GDM1 (cell line): ENCODE measurements at regions not wholly inside any gene's neighbourhood (a gene's known extent, or its start where the extent isn't known, plus 50 kb on each side); places are given as distances from the start of the nearest gene placed in this dataset.
"Not testable (repeated sequence)": the region's sequence is repeated elsewhere in the genome, so short reads cannot be mapped to it uniquely, and the experiment has no call there.

Experiments
- DNase-seq: peaks from one replicate; lab custom pipeline; 2025; lab: John Stamatoyannopoulos, UW

DNA sequence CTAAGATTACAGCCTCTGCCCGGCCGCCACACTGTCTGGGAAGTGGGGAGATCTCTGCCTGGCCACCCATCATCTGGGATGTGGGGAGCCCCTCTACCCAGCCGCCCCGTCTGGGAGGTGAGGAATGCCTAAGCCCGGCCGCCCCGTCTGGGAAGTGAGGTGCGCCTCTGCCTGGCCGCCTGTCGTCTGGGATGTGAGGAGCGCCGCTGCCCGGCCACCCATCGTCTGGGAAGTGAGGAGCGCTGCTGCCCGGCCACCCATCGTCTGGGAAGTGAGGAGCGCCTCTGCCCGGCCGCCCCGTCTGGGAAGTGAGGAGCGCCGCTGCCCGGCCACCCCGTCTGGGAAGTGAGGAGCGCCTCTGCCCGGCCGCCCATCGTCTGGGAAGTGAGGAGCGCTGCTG, 135.9 kb upstream of the PROKR2 start:
- DNase-seq, result not testable (repeated sequence)

DNA sequence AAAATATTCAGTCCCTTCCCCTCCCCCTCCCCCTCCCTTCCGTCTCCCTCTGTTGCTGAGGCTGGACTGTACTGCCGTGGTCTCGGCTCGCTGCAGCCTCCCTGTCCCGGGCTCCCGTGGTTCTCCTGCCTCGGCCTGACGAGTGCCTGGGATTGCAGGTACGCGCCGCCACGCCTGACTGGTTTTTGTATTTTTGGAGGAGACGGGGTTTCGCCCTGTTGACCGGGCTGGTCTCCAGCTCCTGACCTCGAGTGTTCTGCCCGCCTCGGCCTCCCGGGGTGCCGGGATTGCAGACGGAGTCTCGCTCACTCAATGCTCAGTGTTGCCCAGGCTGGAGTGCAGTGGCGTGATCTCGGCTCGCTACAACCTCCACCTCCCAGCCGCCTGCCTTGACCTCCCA, 135.5 kb upstream of the PROKR2 start:
- not testable (repeated sequence) for DNase-seq

DNA sequence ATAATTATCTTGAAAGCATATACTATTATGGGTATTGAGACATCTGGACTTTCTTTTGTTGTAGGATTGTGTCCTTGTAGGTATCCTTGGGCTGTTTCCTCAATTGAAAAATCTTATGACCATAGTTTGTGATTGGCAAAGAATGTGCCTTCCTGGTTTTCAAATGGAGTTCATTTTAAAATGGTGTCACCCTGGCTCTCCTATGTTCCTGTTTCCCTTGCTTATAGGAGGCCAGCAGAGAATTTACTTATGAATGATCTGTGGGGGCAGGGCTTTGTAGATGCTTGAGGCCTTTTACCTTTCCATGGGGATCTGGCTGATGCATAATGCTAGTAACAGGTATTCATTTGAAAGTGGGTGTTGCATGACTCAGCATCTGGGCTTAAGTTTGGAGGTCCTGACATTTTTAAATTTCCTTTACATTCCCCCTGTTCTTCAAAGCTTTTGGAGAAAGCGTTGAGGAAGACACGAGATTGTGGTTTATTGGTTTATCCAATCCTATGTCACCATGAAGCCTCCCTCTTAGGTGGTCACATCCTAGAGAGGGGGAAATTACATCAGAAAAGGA, 135.0 kb upstream of the PROKR2 start:
- no peak for DNase-seq

- no peak for DNase-seq
Measured at GRCh38 chr20:5448449-5449118, 131.8 kb upstream of the PROKR2 start.

DNA sequence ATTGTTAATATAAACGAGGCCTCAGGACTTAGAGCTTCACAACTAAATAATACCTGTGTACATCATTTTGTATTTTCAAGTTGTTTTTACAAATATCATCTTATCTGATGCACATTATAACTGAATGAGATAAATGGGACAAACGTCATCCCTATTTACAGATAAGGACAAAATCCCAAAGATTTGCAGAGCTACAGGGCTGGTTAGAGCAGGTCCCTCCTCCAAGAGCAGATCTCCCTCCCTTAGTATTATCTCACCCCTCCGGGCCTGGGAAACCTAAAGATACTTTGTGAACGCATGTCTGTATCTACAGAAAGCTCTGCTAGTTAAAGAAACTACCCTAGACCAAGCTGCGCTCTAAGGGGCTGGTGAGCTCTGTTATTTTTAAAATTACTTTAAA, 130.4 kb upstream of the PROKR2 start:
- DNase-seq, result no peak

GRCh38 chr20:5445611-5446010, 128.9 kb upstream of the PROKR2 start:
- no peak for DNase-seq

DNA sequence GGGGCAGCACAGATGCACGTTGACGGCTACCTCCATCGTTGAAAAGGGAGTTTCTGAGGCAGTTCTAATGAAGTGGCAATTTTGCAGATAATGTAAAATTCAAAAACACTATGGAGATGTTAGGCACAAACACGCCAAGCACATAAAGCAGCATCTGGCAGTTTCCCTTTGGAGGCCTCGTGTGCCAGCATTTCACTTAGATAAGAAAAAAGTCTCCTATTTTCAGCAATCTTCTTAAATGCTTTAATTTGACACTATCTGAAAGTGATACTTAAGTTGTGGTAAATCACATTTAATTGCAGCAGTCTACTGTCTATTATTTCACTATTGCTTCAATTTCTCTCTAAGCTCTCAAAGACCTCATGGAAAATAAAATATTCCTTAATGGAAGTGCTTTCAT, 125.3 kb upstream of the PROKR2 start:
- no peak for DNase-seq

GRCh38 chr20:5434116-5434515, 117.4 kb upstream of the PROKR2 start:
- DNase-seq, result no peak

GRCh38 chr20:5433352-5433751, 116.6 kb upstream of the PROKR2 start:
- no peak for DNase-seq

DNA sequence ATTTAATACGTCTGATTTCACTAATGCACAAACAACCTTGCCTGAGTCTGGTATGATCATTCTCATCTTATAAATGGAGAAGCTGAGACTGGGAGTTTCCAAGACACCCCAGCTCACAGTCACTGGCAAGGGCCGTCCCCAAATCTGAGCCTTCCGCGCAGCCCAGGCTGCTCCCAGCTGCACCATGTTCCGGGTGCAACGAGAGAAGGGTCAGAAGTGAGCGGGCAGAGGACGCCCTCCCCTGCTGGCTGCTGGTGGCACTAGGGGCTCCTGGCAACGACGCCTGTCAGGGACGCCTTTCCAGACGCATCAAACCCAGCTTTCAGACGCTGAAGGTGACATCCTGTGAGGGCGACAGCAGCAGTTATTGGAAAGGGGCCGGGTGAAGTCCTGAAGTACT, 115.3 kb upstream of the PROKR2 start:
- DNase-seq, result no peak

GRCh38 chr20:5430670-5431069, 113.9 kb upstream of the PROKR2 start:
- DNase-seq, result no peak

DNA sequence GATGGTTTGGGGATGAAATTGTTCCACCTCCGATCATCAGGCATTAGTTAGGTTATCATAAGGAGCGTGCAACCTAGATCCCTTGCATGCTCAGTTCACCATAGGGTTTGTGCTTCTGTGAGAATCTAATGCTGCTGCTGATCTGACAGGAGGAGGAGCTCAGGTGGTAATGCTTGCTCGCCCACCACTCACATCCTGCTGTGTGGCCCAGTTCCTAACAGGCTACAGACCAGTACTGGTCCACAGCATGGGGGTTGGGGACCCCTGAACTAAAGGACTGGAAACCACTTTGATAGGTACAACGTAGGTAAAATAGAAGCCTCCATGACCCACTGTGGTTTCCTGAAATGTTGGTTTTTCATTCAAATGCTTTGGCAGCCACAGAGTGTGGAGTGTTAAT, 109.3 kb upstream of the PROKR2 start:
- DNase-seq, result no peak

DNA sequence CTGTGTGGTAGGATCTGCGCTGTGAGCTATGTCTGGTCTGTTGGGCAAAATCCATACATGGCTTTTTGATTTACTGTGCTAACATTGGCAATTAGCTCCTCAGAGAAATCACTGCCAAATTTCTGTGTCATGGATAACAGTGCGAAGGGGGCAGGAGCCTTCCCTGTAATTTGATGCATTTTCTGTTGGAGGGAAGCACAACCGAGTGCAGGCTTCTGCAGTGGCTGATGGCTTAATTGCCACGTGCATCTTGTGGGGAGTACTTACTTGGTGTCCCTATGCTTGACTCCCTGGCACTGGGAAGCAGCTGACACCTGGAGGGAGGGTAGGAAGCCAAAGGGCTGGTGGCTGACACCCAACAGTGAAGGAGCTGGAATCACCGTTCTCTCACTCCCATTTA, 99.3 kb upstream of the PROKR2 start:
- no peak for DNase-seq

- no peak for DNase-seq
Measured at GRCh38 chr20:5413394-5413793, 96.6 kb upstream of the PROKR2 start.

GRCh38 chr20:5410470-5410869, 93.7 kb upstream of the PROKR2 start:
- DNase-seq, result no peak

DNA sequence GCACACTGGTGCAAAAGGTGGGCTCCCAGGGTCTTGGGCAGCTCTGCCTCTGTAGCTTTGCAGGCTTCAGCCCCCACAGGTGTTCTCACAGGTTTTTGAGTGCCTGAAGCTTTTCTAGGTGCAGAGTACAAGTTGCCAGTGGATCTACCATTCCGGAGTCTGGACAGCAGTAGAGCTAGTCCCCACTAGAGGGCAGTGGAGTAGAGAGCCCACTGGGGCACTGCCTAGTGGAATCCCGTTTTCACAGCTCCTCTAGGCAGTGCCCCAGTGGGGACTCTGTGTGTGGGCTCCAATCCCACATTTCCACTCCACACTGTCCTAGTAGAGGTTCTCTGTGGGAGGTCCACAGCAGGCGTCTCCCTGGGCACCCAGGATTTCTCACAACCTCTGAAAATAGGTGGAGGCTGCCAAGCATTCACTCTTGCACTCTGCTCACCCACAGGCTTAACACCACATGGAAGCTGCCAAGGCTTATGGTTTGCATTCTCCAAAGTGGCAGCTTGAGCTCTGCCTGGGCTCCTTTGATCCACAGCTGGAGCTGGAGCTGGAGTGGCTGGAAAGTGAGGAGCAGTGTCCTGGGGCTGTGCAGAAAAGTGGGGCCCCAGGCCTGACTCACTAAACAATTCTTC, 86.3 kb upstream of the PROKR2 start:
- DNase-seq, result peak; percentile 10

DNA sequence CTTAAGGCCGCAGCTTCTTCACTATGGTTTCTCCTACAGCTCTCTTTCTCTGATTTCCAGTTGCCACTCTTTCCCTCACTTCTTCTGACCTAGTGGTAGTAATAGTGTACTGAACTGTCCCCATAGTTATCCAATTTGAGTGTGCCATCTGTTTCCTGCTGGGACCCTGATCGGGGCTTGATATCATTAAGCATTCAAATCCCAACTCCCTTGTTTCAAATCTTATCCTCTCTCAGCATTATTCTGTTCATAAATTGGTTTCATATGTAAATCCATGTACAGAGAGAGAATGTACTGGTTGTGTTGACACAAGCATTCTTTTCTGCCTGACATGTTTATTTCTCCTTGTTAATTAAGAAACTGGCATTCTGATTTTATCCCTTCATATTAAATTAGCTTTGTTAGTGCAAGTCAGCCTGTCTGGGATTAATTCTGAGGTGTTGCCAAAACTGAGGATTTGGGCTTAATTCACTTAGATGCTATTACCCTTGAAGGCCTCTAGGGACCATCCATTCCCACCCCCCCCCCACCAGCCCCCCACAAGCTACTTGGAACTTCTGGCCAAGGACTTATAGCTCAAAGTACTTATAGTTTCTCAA, 84.6 kb upstream of the PROKR2 start:
- no peak for DNase-seq

- DNase-seq, result no peak
Measured at GRCh38 chr20:5400164-5400762, 83.5 kb upstream of the PROKR2 start.

DNA sequence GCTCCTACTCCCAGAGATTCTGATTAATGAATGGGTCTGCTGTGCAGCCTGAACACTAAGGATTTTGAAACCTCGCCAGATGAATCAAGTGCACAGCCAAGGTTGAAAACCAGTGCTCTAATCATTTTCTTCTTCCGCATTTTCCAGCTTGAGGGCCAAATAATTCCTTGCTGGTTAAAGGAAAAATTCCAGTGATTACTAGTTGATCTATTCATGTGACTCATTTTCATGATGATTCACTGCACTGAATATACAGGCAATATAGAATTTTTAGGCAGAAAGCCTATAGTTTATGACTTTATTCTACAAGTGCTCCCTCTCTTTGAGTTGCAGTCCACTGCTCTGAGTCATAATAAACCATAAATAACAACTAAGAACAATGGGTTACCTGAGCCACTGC, 80.6 kb upstream of the PROKR2 start:
- DNase-seq, result no peak

GRCh38 chr20:5395932-5396727, 79.4 kb upstream of the PROKR2 start:
- no peak for DNase-seq

- no peak for DNase-seq
Measured at GRCh38 chr20:5393218-5393870, 76.6 kb upstream of the PROKR2 start.

DNA sequence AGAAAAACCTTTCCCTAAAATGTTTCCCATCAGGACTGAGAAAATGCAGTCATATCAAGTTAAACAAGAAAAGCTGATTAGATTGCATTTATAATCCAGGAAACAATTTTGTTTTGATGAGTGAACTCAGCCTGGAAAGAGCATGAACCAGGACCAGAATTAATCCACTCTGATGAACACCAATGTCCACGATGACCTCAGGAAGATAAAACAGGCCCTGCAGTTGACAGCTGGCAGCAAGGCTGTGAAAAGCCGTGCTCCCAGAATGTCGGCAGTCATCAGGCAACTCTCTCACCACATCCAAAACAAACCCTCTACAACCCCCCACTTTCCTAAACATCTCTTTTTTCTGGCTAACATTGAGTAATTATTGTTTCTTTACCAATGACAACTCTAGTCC, 74.0 kb upstream of the PROKR2 start:
- no peak for DNase-seq
